GM21367 (cell line): ENCODE measurements at regions not wholly inside any gene's neighbourhood (a gene's known extent, or its start where the extent isn't known, plus 50 kb on each side); places are given as distances from the start of the nearest gene placed in this dataset.

Experiments
- ATAC-seq: cut with Tn5 transposase; IDR thresholded peaks from one replicate; pipeline ENCODE4 v1.9.1; 2021; ENCODE audit not compliant: unreplicated experiment

- no peak for ATAC-seq
Observed at GRCh38 chr10:57222129-57222528, 861.1 kb upstream of the ZWINT start.

- ATAC-seq = no peak
Observed at GRCh38 chr10:57221674-57222073, 860.6 kb upstream of the ZWINT start.

GRCh38 chr10:57218382-57218781 is 857.3 kb upstream of the ZWINT start:
- ATAC-seq = no peak

- ATAC-seq = no peak
Observed at GRCh38 chr10:57202356-57202755, 841.3 kb upstream of the ZWINT start.

- ATAC-seq = no peak
Observed at GRCh38 chr10:57188846-57189245, 827.8 kb upstream of the ZWINT start.

GRCh38 chr10:57186201-57186600 is 825.1 kb upstream of the ZWINT start:
- no peak for ATAC-seq

GRCh38 chr10:57169597-57169996 is 808.5 kb upstream of the ZWINT start:
- no peak for ATAC-seq

- ATAC-seq = no peak
Observed at GRCh38 chr10:57168611-57169240, 807.7 kb upstream of the ZWINT start.

GRCh38 chr10:57165671-57166070 is 804.6 kb upstream of the ZWINT start:
- ATAC-seq = no peak

- no peak for ATAC-seq
Observed at GRCh38 chr10:57162231-57162630, 801.2 kb upstream of the ZWINT start.

- ATAC-seq = no peak
Observed at GRCh38 chr10:57161157-57161556, 800.1 kb upstream of the ZWINT start.

- no peak for ATAC-seq
Observed at GRCh38 chr10:57145548-57145947, 784.5 kb upstream of the ZWINT start.

- ATAC-seq = no peak
Observed at GRCh38 chr10:57142925-57143576, 782.0 kb upstream of the ZWINT start.

GRCh38 chr10:57141708-57142107 is 780.6 kb upstream of the ZWINT start:
- ATAC-seq = no peak

- ATAC-seq = no peak
Observed at GRCh38 chr10:57119684-57120083, 758.6 kb upstream of the ZWINT start.

- no peak for ATAC-seq
Observed at GRCh38 chr10:57113545-57113944, 752.5 kb upstream of the ZWINT start.

GRCh38 chr10:57102236-57102635 is 741.2 kb upstream of the ZWINT start:
- no peak for ATAC-seq

GRCh38 chr10:57098146-57098545 is 737.1 kb upstream of the ZWINT start:
- ATAC-seq = no peak

GRCh38 chr10:57096044-57096443 is 735.0 kb upstream of the ZWINT start:
- ATAC-seq = no peak

GRCh38 chr10:57094965-57095364 is 733.9 kb upstream of the ZWINT start:
- ATAC-seq = no peak

GRCh38 chr10:57094083-57094482 is 733.0 kb upstream of the ZWINT start:
- ATAC-seq = no peak

- ATAC-seq = no peak
Observed at GRCh38 chr10:57053530-57053929, 692.5 kb upstream of the ZWINT start.

- ATAC-seq = no peak
Observed at GRCh38 chr10:57049096-57049495, 688.0 kb upstream of the ZWINT start.
